ENCODE measurements at regions not wholly inside any gene's neighbourhood (a gene's known extent, or its start where the extent isn't known, plus 50 kb on each side); places are given as distances from the start of the nearest gene placed in this dataset.

DNA sequence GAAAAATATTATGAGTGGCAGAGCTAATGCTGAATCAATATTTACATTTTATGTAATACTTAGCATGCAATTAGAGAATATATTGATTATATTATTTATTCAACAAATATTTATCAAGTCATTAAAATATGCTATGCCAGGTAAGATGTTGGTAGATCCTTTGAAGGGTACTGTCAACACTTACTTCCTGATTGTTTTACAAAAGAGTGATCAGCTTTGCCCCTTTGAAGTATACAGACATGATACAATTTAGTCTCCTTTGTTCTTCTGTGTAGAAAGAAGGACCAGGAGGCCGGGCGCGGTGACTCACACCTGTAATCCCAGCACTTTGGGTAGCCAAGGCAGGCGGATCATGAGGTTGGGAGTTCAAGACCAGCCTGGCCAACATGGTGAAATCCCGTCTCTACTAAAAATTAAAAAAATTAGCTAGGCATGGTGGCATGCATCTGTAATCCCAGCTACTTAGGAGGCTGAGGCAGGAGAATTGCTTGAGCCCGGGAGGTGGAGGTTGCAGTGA lies 73.9 kb upstream of the IFNG-AS1 start:
- no peak for DNase-seq

DNA sequence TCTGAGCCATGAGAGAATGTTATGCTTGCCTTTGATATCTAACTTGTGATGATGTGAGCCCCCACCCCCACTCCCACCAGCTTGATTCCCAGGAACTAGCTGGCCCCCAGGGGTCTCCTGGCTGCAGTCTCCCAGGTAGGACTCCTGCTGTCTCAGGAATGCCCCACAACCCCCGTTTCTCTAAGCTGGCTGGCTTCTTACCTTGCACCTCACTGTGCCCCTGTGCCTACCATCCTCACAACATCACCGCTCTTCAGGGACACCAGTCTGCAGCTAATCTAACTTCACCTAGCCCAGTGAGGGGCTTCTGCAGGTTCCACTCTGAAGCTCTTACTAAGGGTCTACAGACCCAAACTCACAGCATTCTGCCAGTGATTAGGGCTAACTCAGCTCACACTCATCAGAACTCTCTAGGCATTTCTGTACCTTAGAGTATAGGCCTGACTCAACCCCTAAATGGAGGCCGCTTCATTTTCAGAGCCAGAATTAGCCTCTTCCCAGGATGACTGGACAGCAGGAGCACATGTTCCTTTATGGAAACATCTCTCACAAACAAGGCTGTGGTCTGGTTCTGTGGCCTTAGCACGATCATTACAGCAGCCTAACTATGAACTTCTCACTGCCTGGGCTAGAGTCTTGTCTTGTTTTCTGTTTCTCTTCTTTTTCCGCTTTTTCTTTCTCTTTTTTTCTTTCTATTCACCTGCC lies 72.8 kb upstream of the IFNG-AS1 start:
- DNase-seq, result no peak

DNA sequence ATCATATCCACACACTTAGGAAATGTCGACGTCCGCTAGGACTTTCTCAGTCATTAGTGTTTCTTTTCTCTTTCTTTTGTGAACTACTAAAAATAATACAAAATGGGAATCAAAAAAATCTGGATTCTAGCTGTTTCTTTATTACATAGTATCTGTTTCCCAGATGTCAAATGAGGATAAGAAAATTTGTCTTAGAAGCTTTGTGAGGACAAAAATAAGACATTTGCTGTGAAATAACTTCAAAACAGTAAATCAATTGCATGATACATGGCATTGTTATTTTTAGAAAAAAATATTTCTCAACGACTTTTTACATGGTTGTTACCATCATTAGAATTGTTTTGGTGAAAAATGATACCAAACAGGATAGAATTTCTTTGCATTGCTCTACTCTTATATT lies 71.4 kb upstream of the IFNG-AS1 start:
- DNase-seq, result no peak

DNA sequence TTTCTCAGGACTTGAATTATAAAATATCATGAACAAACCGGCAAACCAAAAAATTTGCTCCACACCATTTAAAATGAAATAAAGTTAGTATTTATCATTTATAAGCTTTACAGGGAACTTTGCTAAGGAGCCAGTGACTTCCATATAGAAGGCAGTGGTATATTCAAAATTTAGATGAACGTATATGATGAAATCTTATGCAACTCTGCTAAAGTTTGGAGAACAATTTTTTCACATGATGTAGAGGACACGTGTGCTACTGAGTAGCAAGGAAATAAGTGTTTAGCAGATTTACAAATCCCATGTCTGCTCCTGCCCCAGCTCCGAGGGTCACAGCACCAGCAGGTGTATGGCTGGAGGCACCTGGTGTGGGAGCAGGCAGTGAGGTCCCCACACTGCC lies 70.8 kb upstream of the IFNG-AS1 start:
- no peak for DNase-seq

DNA sequence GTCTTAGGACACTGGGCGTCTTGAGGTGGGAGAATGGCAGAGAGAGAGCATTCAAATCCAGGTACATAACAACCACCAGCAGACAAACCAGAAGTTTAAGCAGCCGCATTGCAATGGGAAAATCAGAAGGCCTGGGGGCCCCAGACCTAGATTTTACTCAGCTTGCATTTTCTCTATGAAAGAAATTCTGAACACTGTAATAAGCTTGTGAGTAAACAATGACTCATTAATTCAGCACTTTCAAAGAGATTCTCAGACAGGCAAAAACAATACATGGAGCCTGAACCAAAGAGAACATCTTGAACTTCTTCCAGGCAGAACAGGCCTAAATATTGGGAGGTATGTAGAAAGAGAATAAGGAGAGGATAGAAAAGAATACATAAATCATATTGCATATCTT lies 69.8 kb upstream of the IFNG-AS1 start:
- DNase-seq, result no peak

DNA sequence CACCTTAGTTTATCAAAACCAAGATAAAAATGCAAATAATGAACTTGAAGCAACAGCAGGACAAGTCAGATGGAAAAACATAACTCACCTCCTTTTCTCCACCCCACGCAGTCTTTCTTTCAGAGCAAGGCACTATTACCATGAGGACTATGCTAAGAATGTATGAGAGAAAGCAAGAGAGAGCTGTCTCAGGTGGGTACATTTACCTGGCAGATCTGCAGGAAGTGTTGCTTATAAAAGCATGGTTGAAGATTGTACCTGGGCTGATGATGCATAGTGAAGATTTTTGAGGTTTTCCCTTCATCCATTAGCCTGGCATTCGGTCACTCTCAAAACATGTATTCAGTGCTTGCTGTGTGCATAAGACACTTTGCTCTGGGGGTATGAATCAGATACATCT lies 68.8 kb upstream of the IFNG-AS1 start:
- no peak for DNase-seq

DNA sequence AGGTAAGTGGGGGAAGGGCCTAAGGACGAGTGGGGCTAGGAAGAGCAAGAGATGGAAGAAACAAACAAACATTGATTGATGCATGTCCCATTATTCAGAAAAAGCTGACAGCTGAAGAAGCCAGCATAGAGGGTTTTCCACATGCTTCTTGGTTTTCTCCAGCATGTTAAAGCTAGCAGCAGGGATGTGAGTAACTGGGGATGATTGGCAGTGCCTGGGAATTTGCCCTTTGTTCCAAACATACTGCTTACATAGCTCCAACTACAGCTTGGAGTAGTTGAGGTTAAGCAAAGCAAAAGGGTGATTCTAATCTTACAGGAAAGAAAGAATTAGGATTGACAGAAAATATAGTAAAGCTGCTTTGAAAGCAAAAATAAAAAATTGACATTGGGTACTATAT lies 68.0 kb upstream of the IFNG-AS1 start:
- no peak for DNase-seq

DNA sequence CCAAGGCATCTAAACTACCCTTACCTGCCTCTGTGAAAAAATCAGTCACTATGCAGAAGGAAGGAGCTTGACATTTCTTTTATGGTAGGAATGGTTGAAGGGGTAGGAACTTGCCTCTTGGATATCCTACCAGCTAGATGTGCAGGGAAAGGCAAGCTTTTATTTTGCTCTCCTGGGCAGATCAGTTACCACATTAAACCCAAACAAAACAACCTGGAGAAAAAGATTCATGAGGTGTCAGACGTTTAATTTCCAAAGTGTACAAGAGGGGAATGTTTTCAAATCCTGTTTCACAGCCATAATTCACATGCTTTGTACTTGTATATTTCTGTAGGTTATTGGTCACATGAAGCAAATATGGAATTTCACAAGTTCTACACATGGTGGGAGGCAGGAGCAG lies 67.0 kb upstream of the IFNG-AS1 start:
- no peak for DNase-seq

DNA sequence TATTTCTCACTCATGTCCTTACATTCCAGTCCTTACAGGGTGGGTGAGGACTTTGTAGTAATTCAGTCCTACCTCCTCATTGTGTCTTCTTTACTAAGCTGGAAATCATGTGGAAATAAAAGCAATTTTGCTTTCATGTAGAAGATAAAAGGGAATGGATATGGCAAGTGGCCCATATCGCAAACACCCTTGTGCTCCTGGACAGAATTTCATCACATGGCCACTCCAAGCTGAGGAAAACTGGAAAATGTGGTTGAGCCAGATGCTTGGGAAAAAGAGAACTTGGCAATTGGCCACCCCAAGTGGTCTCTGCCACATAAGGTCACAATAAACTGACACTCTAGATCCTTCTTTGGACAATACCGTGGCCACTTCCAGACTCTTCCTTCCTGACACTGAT lies 64.2 kb upstream of the IFNG-AS1 start:
- DNase-seq, result no peak

DNA sequence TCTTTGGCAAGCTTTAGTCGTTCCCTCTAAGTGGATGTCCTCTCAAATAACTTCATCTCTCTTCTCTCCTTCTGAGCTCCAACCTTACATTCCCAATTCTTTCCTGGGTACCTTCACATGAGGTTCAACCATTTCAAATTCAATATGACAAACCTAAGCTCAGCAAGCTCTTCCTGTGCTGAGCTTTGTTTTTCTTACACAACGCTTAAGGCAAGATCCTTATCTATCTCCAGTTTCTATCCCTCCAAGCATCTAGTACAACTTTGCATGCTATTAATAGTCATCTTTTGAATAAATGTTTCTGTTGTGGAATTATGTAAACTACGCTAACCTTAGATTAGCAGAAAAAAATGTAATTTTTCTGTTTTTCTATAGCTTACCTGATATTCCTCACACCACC lies 63.7 kb upstream of the IFNG-AS1 start:
- DNase-seq, result no peak

DNA sequence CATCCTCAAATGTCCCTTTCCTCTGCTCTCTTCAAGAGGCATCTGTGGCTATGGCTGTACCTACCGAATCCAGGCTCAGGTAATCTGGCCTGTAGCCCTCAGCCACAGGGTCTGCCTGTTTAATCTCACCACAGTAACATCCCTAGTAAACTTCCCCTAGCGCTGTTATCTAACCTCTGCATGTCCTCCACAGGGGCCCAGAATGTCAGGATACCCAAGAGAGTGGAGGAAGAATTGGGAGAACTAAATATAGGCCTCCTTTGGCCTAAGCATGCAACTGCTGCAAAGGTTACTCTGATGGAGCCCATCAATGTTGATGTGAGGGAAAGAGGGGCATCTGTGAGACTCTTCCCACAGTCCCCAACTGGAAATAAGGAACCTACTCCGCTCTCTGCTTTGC lies 63.2 kb upstream of the IFNG-AS1 start:
- DNase-seq, result no peak

DNA sequence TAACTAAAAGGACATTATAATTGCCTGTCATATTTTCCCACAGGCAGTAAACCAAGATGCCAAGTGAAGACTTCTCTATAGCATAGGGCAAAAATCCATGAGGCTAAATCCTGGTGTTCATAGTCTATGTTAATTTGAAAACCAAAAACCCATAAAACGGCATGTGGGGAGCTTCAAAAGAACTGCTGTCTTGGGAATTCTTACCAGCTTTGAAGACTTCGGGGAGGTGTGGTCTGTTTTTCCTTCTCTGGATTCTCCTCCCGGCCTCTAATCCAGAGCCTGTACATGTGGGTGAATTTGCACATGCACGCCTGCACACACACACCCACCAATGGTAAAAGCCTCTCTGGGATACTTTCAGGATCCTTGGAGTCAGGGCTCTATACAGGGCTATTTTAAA lies 61.9 kb upstream of the IFNG-AS1 start:
- DNase-seq, result no peak

DNA sequence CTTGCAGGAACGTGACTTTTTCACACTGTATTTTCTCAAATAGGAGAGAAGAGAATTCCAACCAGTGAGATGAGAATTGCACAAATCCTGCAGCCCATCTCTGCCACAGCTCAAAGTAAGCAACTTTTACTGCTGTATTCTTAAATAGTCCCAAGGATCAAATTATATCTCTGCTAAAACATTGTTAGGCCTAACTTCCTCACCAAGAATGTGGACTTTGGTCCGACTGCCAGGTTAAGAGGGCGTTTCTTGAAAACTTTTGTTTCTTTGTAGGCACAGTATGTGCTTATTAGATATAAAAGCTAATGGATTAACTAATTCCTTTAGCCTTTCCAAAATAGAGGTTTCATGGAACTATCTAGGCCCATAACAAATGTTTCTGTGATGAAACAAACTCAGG lies 61.4 kb upstream of the IFNG-AS1 start:
- DNase-seq, result no peak

DNA sequence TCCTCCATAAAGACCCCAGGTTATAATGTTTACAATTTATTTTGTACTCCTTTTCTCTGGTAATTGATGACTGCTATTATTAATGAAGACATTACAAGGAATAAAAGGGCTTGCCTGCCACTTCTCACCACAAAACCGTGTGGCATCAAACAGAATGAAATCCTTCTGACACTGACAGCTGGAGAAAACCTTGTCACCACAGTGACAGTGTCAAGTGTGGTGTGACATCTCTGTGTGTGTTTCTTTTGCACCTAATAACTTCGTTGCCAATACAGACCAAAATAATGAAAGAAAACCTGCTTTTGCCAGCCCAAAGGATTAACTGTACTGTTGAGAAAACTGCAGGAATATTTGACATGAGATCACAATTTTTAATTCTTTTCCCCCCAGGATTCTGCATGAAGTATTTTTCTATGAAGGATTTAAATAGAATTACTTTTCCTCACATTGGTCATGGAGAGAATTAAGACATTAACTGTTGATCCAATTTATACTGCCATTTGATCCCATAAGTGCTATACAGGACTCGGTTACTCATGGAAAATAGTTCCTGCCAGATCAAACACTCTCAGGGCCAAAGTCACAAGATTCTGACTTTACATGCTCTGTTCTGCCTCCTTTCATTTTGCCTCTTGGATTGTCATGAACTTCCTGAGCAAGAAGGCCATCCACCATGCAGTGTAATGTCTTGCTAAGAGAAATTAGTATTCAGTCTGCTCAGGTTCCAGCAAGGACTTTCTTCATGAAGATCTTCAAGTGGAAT lies 60.4 kb upstream of the IFNG-AS1 start:
- no peak for DNase-seq

DNA sequence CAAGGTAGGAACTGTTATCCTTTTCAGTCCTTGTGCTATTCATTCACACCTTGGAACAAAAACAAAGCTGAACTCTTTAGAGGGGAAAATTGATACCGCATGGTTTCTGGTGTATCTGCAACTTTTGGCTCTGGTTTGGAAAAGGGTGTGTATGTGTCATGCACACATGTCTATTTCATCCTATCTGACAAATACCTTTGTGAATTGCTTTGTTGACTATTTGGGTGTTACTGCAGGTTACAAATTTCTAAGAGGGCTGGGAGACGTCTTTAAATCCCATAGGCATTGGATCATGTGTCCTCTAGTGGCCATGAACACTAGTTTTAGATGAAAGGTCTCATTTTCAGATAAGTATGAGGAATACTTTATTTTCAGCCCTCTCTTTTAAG lies 59.9 kb upstream of the IFNG-AS1 start:
- DNase-seq, result no peak

DNA sequence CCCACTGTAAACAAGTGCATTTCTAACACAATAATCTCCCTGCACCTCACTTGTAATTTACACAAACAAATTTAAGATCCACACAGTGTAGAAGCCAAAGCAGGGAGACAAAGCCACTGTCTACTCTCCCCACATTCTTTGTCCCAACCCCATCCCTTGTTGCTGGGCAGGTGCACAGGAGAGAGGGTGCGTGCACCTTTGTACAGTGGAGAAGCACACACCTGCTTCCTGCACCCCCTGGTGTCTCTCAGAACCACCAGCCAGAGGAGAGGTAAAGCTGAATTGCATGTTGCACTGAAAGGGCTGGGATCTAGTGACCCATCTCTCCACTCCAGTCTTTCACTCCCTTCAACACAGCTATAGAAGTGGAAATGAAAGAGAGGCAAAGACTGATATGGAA lies 51.4 kb upstream of the IFNG-AS1 start:
- no peak for DNase-seq

Measured in CD4-positive, alpha-beta T cell treated with Interleukin-15 for 1 hour (primary cell).